HG02840 (cell line): ENCODE measurements at regions not wholly inside any gene's neighbourhood (a gene's known extent, or its start where the extent isn't known, plus 50 kb on each side); places are given as distances from the start of the nearest gene placed in this dataset.

ENCODE experiments used
- ATAC-seq: cut with Tn5 transposase; IDR thresholded peaks from one replicate; pipeline ENCODE4 v1.9.1; 2021; ENCODE audit warnings: mild to moderate bottlenecking, moderate library complexity, moderate number of reproducible peaks; ENCODE audit not compliant: unreplicated experiment, low FRiP score

- no peak for ATAC-seq
Measured at GRCh38 chr6:154561750-154562149, 51.3 kb upstream of the CNKSR3 start.

DNA sequence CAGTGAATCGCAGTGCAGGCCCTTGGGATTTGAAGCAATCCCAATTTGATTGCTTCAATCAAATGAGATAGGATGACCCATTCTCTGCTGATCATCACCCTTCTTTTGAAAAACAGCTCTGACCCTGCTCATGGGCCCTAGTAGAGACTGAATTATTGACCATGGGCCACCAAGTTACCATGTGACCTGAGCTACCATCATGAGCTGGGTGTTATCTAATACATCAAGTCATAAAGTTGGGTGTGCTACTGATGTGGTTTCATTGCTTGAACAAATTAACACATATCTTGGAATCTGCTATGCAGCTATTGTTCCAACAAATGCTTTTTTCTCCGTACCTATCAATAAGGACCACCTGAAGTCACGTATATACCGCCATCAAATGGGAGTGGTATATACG, 54.8 kb upstream of the CNKSR3 start:
- no peak for ATAC-seq

- no peak for ATAC-seq
Measured at GRCh38 chr6:154566866-154567265, 56.4 kb upstream of the CNKSR3 start.

DNA sequence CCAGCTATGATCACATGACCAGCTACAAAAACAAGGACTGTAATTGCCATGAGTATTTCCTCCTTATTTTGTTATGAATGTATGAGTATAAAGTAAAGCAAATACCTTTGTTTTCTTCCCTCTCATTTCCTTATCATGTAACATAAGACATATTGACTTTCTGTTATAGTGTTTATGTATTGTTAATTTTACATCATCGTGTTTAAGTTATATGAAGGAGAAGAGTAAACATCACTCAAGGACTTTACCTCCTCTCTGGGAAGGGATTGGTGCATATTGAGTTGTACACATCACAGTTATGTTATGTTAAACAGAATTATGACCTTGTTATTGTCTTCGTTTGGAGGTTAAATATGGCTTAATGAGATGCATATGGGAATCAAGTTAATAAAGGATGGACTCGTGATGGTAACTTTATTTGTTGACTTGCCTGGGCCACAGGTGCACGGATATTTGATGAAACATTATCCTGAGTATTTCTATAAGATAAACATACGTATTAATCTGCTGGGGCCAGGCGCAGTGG, 57.3 kb upstream of the CNKSR3 start:
- no peak for ATAC-seq

GRCh38 chr6:154569156-154569862, 58.8 kb upstream of the CNKSR3 start:
- no peak for ATAC-seq

DNA sequence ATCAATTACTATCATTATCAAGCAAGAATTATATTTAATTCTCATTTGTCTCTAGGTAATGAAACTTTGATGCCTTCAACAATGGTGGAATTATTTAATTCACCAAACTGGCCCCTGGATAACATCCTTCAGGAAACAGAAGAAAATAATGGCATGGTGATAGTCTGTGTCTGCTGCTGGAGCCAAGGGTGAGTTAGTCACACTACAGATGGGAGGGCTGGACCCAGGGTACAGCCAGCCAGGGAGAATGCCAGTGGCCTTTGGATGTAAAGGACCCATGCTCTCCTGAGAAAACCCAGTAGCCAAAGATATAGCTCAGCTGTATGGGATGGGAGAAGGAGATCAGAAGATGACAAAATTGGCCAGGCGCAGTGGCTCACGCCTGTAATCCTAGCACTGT, 60.0 kb upstream of the CNKSR3 start:
- no peak for ATAC-seq

DNA sequence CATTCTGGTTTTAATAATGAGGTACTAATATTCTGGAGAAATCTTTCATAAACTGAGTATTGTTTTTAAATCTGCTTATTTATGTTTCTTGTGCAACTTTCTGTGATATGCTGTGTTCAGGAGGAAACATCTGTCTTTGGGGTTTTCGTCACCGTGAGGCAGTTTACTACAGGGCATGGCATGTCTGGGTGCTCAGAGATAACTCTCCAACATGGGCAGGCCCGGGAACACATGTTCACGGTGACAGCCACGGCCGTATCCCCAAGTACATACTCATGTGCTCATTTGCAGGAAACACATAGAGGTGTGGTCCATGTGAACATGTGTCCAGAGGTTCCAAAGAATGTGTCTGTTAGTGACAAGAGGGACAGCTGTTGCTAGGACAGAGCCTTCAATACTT, 62.1 kb upstream of the CNKSR3 start:
- ATAC-seq: no peak

DNA sequence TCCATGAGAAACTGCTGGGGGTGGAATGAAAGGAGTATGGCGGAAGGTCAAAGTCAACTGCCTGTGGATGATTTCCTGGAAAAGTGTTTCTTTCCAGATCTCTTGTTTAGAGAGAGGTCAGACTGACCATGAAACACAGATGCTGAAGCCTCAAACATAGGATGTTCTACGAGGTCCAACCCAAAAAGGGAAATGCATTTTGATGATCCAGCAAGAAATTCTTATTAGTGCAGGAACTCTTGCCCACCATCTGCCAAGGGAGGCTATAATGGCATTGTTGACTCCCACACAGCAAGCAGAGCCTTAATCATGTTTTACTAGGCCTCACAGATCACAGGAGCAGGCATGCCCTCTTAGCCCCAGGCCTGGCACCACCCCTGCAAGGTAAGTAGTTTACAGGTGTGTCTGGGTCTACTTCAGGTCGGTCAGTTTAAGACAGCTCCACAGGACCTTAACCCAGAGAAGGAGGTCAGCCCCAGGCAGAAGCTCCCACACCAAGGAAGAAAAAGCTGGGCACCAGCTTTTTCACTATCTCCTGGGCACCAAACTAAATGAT, 67.6 kb upstream of the CNKSR3 start:
- no peak for ATAC-seq

DNA sequence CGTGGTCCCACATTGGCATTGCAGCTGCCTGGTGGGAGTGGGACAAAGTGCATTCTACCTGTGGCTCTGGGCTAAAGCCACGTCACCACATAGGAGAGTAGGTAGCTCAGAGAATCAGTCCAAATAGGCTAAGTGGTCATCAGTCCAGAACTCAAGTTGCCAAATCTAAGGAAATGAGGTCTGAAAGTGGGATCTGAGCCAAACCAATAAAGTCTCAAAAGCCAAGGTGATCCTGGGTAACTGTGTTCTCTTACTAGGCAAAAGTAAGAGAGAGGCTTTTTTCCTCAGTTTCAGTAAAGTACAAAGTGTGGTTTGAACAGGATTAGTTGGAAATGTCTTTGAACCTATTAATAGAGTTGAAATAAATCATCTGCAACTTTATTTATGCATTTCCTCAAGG, 68.6 kb upstream of the CNKSR3 start:
- no peak for ATAC-seq

- no peak for ATAC-seq
Measured at GRCh38 chr6:154579485-154579884, 69.0 kb upstream of the CNKSR3 start.

DNA sequence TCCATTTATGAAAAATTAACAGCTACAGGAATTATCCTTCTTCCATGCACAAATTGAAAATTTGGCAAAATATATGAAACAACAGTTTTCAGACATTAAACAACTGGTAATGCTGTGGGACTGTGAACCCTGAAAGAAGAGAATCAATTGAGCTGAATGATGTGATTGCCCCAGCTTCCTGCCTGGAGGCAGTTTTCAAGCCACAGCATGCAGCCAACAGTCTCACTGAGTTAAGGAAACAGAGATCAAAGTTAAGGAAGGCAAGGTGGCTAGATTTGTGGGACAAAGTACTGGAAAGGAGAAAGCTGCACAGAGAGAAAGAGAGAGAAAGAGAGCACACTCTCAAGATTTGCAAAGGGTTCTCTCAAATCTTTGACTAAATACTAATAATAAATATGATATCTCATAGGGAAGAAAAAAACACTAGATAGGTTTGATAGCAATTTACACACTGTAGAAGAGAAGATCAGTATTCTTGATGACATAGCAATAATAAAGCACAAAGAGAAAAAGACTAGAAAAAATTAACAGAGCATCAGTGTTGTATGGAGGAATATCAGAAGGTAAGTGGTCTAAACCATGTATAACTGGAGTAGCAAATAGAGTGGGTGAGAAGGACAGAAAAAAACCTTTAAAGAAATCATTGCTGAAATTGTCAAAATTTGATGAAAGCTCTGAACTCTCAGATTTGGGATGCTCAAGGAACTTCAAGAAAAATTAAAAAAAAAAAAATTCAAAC, 70.1 kb upstream of the CNKSR3 start:
- ATAC-seq: no peak

DNA sequence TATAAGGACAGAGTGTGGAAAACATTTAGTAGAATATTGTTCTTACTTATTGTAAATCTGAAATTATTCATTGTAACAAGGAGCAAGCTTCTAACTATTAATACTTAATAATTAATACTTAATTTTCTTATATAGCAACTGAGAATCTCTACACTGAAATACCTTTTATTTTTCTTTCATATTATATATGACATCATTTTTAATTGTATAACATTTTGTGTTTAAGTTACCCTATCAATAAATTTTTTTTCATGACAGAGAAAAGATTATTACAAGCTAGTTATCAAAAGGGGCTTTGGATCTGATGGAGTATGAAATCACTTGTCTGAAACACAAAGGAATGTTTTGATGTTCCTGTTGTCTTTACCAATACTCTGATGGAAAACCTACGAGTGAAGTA, 72.2 kb upstream of the CNKSR3 start:
- ATAC-seq: no peak

DNA sequence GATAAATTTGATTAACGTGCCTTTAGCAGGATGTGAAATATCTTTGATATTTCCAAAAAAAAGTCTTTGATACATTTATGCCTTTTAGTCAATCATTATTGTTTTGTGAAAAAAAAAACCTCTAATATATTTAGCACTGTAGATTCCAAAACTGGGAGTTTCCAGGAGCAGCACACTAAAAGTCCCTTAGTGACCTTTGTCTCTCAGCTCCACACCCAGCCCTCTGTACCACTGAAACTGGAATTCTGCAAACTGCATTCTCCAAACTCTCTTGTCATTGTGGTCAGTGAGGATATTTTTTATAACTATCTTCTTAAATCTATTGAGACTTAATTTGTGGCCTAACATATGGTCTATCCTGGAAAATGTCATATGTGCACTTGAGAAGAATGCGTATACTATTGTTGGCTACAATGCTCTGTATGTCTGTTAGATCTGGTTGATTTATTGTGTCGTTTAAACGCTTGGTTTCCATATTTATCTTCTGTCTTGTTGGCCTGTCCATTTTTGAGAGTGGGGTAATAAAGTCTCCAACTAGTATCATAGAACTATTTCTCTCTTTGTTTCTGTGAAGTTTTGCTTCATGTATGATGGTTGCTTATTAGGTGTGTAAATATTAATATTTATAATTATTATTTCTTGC, 73.2 kb upstream of the CNKSR3 start:
- ATAC-seq: no peak

DNA sequence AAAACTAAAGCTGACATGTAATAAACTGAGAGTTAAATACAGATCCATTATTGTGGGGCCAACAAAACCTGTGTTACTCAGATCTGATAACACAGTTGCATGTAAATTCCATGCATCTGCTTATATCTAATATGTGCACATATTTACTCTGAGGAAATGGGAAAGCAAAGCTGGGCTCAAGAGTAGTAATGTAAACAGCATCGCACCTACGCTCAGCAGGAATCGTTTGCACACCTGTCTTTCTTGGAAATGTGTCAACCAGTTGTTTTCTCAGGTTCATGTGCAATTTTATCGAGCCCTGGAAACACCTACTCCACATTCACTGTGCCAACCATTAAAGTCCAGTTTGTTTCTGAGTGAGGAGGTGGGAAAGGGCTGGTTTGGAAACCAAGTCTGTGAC, 80.3 kb upstream of the CNKSR3 start:
- ATAC-seq: no peak

- no peak for ATAC-seq
Measured at GRCh38 chr6:154591234-154591633, 80.7 kb upstream of the CNKSR3 start.

- ATAC-seq: no peak
Measured at GRCh38 chr6:154592199-154592860, 81.8 kb upstream of the CNKSR3 start.

DNA sequence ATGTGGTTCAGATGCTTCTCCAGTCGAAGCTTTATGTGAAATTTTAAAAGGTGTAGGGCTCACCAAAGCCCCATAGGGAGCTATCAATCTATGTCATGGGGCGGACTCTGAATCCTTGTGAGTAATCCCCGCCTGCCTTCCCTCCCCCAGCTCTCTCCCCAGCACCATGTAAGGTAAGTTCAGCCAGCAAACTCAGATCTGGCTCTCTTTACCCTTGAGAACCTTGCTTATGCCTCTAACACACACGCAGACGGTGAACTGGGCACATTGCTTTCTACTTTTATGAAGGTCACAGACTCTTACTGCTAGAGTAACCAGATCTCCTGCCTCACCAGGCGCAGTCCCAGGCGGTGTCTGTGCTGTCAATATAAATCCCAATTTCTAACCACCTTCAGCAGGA, 82.6 kb upstream of the CNKSR3 start:
- no peak for ATAC-seq

- no peak for ATAC-seq
Measured at GRCh38 chr6:154594496-154595198, 84.2 kb upstream of the CNKSR3 start.

GRCh38 chr6:154595538-154595937, 85.1 kb upstream of the CNKSR3 start:
- no peak for ATAC-seq

DNA sequence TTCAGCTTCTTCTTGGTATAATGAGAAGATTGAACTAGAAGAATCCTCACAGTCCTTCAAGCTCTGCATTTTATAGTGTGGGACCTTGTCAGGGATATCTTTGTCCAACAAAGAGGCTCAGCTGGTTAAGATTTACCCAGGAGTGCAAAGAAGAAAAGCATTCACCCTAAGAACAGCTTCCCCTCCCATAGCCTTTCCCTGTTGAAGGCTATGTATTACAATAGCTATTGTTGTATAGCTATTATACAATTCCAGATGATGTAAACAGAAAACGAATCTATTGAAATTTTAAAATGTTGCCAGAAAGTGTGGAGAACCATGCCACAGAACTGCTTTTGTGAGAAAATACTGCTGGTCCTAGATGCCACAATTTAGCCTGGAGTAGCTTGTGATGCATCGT, 85.5 kb upstream of the CNKSR3 start:
- ATAC-seq: no peak
